K562 (cell line): ENCODE measurements at regions not wholly inside any gene's neighbourhood (a gene's known extent, or its start where the extent isn't known, plus 50 kb on each side); places are given as distances from the start of the nearest gene placed in this dataset.

Experiments used
- ATAC-seq: fragments of 200-7000 bp; cut with Tn5 transposase; 3 replicates; pipeline ENCODE4 v1.9.1; 2020; ENCODE audit warnings: moderate library complexity
- BruUV-seq: library from RNA; stranded (reverse); fragments of 400-500 nt; replicated peaks from 2 replicates; lab custom pipeline; 2021; lab: Mats Ljungman, UMichigan
- CTCF ChIA-PET: fragments of 300-600 bp; formaldehyde crosslinking; extraction: SDS; loops from one replicate; lab custom pipeline; 2021; ENCODE audit warnings: low intra/inter-chr PET ratio; lab: Yijun Ruan, JAX
- POLR2A ChIA-PET: fragments of 300-600, 350-650 bp; sonication (Branson Sonifier 250); formaldehyde crosslinking; extraction: SDS; loops from one replicate; lab custom pipeline; 2021; ENCODE audit warnings: antibody characterized with exemption, inconsistent platforms; lab: Yijun Ruan, JAX
- DNase-seq, 4 experiments: peaks; one replicate each; pipeline versions ENCODE4 v3.0.0 to v3.0.0-alpha.2; 2011 to 2018; ENCODE audit warnings: low spot score in 3 of 4, mixed read lengths in 3 of 4; ENCODE audit errors: extremely low read depth in 1 of 4
- FAIRE-seq: peaks from 2 replicates; lab custom pipeline; 2011; peaks lifted over from hg19 to GRCh38; lab: Jason Lieb, UNC
- H2AFZ ChIP-seq: 2 replicates; pipeline ENCODE4 v1.6.0; 2011; ENCODE audit warnings: low read depth, low read length, control low read depth, inconsistent platforms
- H3K27ac ChIP-seq: fragments of 200-600 bp; 3 replicates; pipeline ENCODE4 v1.8.0; 2011; ENCODE audit warnings: low read depth, mild to moderate bottlenecking, control low read depth, inconsistent platforms, low read length, moderate library complexity, mixed read lengths; ENCODE audit errors: extremely low read depth
- H3K27me3 ChIP-seq, 2 experiments: fragments of 300-600 bp in 1 of 2; 2 replicates in 1 of 2; 3 replicates in 1 of 2; pipeline versions ENCODE4 v1.6.0 to v1.8.0; 2011; ENCODE audit warnings: inconsistent platforms in 2 of 2, low read length in 2 of 2, mild to moderate bottlenecking in 1 of 2, mixed read lengths in 1 of 2, moderate library complexity in 1 of 2; ENCODE audit not compliant: control insufficient read depth in 2 of 2, insufficient read depth in 2 of 2
- H3K36me3 ChIP-seq: fragments of 300-600 bp; 3 replicates; pipeline ENCODE4 v1.8.0; 2011; ENCODE audit warnings: mild to moderate bottlenecking, low read length, inconsistent platforms; ENCODE audit not compliant: control insufficient read depth, insufficient read depth
- H3K4me1 ChIP-seq, 2 experiments: fragments of 200-600 bp in 1 of 2; replicated peaks in 1 of 2; 2 replicates in 1 of 2; 3 replicates in 1 of 2; pipeline versions ENCODE4 v1.5.1 to v1.8.0; 2011; ENCODE audit warnings: inconsistent platforms in 2 of 2, low read length in 2 of 2, mild to moderate bottlenecking in 1 of 2, mixed read lengths in 1 of 2, moderate library complexity in 1 of 2; ENCODE audit not compliant: control insufficient read depth in 2 of 2, insufficient read depth in 2 of 2
- H3K4me2 ChIP-seq: 2 replicates; pipeline ENCODE4 v1.6.1; 2011; ENCODE audit warnings: low read length, control low read depth, inconsistent platforms, mixed read lengths; ENCODE audit not compliant: insufficient read depth
- H3K4me3 ChIP-seq: fragments of 200-600 bp; sonication (generic), shearing (Covaris generic); 2 replicates; pipeline ENCODE4 v1.5.1; 2016; ENCODE audit warnings: control low read depth, inconsistent platforms
- H3K79me2 ChIP-seq: fragments of 200-600 bp; 3 replicates; pipeline ENCODE4 v1.8.0; 2011; ENCODE audit warnings: low read length, inconsistent platforms; ENCODE audit not compliant: control insufficient read depth, insufficient read depth
- H3K9ac ChIP-seq, 2 experiments: 2 replicates each; pipeline versions ENCODE4 v1.6.0 to v1.6.1; 2011; ENCODE audit warnings: low read depth in 2 of 2, low read length in 2 of 2, control low read depth in 1 of 2, inconsistent platforms in 1 of 2, mild to moderate bottlenecking in 1 of 2, mixed read lengths in 1 of 2; ENCODE audit not compliant: insufficient read depth in 1 of 2
- H3K9me1 ChIP-seq: one replicate; pipeline ENCODE4 v1.6.0; 2011; ENCODE audit warnings: inconsistent platforms, mild to moderate bottlenecking, low read length, moderate library complexity; ENCODE audit not compliant: control insufficient read depth, insufficient read depth
- H3K9me3 ChIP-seq: replicated peaks from 2 replicates; pipeline ENCODE4 v1.5.1; 2011; ENCODE audit warnings: low read depth, low read length, inconsistent platforms; ENCODE audit not compliant: control insufficient read depth, insufficient read depth
- H4K20me1 ChIP-seq: replicated peaks from 2 replicates; pipeline ENCODE4 v1.6.1; 2011; ENCODE audit warnings: low read length, inconsistent platforms, mixed read lengths; ENCODE audit not compliant: control insufficient read depth, insufficient read depth
- ATF7 ChIP-seq: fragments of 450-650 bp; IDR thresholded peaks from 2 replicates; pipeline ENCODE4 v1.7.1; 2014; ENCODE audit warnings: mild to moderate bottlenecking, moderate library complexity
- EP300 ChIP-seq: IDR thresholded peaks from 2 replicates; pipeline ENCODE4 v1.6.1; 2012; ENCODE audit warnings: low read length, improper control_type of control experiment
- JUNB ChIP-seq: fragments of 450-650 bp; formaldehyde crosslinking; conservative IDR thresholded peaks from 2 replicates; pipeline ENCODE4 v1.4.0; 2020; ENCODE audit warnings: mild to moderate bottlenecking
- KDM5B ChIP-seq: fragments of 200-600 bp; sonication (generic); IDR thresholded peaks from 2 replicates; pipeline ENCODE4 v1.6.1; 2012; ENCODE audit warnings: low read depth, mild to moderate bottlenecking, moderate library complexity, low read length, control low read depth, inconsistent platforms; ENCODE audit not compliant: insufficient replicate concordance
- KLF16 ChIP-seq: IDR thresholded peaks from 2 replicates; pipeline ENCODE4 v1.6.1; 2016; ENCODE audit warnings: antibody characterized with exemption
- MTA1 ChIP-seq: fragments of 450-650 bp; IDR thresholded peaks from 2 replicates; pipeline ENCODE4 v1.6.1; 2017; ENCODE audit warnings: borderline replicate concordance
- YY1 ChIP-seq, 3 experiments: IDR thresholded peaks; 2 replicates each; pipeline ENCODE4 v1.6.1; 2011; ENCODE audit warnings: low read length in 2 of 3, mild to moderate bottlenecking in 2 of 3, moderate library complexity in 2 of 3, borderline replicate concordance in 1 of 3, control low read depth in 1 of 3, low read depth in 1 of 3; ENCODE audit not compliant: insufficient read depth in 3 of 3, insufficient replicate concordance in 2 of 3, control insufficient read depth in 1 of 3, insufficient read length in 1 of 3; ENCODE audit errors: extremely low read depth in 1 of 3
- ZNF174 ChIP-seq: fragments of 250-450 bp; sonication (Bioruptor Pico); IDR thresholded peaks from 2 replicates; pipeline ENCODE4 v1.4.0; 2020; ENCODE audit warnings: mild to moderate bottlenecking
- ZNF239 ChIP-seq: fragments of 250-450 bp; sonication (Bioruptor Pico); IDR thresholded peaks from 2 replicates; pipeline ENCODE4 v1.4.0; 2020; ENCODE audit warnings: mild to moderate bottlenecking
- ZNF263 ChIP-seq: sonication (generic); formaldehyde crosslinking; IDR thresholded peaks from 2 replicates; pipeline ENCODE4 v1.8.0; 2022; ENCODE audit warnings: mild to moderate bottlenecking, missing genetic modification reagents, borderline replicate concordance
- ZNF644 ChIP-seq: fragments of 200-800 bp; sonication (Bioruptor generic); IDR thresholded peaks from 2 replicates; pipeline ENCODE4 v1.6.1; 2016; ENCODE audit warnings: low read depth, missing genetic modification characterization, missing compliant biosample characterization
- ZNF696 ChIP-seq: fragments of 250-450 bp; sonication (Bioruptor Pico); conservative IDR thresholded peaks from 2 replicates; pipeline ENCODE4 v1.4.0; 2020; ENCODE audit warnings: mild to moderate bottlenecking, moderate library complexity
- WGBS: fragments of 100-300 bp; shearing (Covaris generic); methylation state at CpG from one replicate; pipeline ENCODE4 v1.1.6; 2016; ENCODE audit warnings: low coverage, mixed read lengths; ENCODE audit not compliant: insufficient coverage; ENCODE audit errors: missing lambda C conversion rate; 5-methylcytosine and 5-hydroxymethylcytosine counted together
- in situ Hi-C: fragments of 300-500 bp; cut with MboI; formaldehyde crosslinking; loops from 4 replicates; pipeline ENCODE4 v1.15.0; 2018; ENCODE audit warnings: inconsistent platforms, mixed read lengths
- intact Hi-C: fragments of 100-400 bp; cut with micrococcal nuclease; formaldehyde crosslinking; loops from 2 replicates; pipeline ENCODE4 v1.14.2; 2022
- TF ChIP-seq, protein P1 (sequence below): fragments of 150-350 bp; conservative IDR thresholded peaks from 2 replicates; pipeline ENCODE4 v1.6.1; 2014; ENCODE audit warnings: low read length
- TF ChIP-seq, protein P2 (sequence below): fragments of 450-650 bp; IDR thresholded peaks from 2 replicates; pipeline ENCODE4 v1.7.0; 2016; ENCODE audit warnings: borderline replicate concordance
- TF ChIP-seq, protein P3 (sequence below): fragments of 250-450 bp; sonication (Bioruptor Pico); IDR thresholded peaks from 2 replicates; pipeline ENCODE4 v1.8.0; 2021; ENCODE audit warnings: moderate library complexity, mild to moderate bottlenecking, inconsistent platforms
- TF ChIP-seq, protein P4 (sequence below): fragments of 450-650 bp; IDR thresholded peaks from 2 replicates; pipeline ENCODE4 v1.6.1; 2014; ENCODE audit warnings: low read depth, mild to moderate bottlenecking, moderate library complexity, borderline replicate concordance
- TF ChIP-seq, protein P5 (sequence below): fragments of 250-450 bp; sonication (Bioruptor Pico); IDR thresholded peaks from 2 replicates; pipeline ENCODE4 v1.9.0; 2021; ENCODE audit warnings: mild to moderate bottlenecking

DNA sequence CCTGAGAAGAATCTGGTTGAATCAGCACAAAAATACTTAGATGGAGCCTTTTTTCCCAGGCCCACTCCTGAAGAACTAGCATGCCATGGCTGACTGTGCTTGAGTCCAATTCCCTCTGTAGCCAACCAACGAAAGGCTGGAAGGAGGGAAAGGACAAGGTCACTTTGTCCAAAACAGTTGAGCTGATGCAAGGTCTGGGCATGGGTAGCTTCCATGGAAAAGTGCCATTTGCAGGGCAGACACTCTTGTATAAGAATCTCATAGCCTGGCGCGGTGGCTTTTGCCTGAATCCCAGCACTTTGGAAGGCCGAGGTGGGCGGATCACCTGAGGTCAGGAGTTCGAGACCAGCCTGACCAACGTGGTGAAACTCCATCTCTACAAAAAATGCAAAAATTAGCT, 125.0 kb upstream of the LGSN start:
- Histone ChIP-seq H4K20me1 (no peaks in the 10 kb centered on the region), H2AFZ (no peak overlapping the region), H3K79me2 (no peaks in the 10 kb centered on the region), H3K9me3 (0 out of 2 replicates have a peak, but pooled peaks cover 3% of the 10 kb centered on the region), H3K36me3 (no peaks in the 10 kb centered on the region), H3K27ac (no peak overlapping the region), H3K4me2 (no peak overlapping the region), H3K9me1 (no peaks in the 10 kb centered on the region)
- DNase-seq: no peak
- under 1% methylated on average over 7 of the region's 7 CpGs for WGBS
- TF ChIP-seq KDM5B: no peak
- TF ChIP-seq JUNB (CRISPR knock-in tag): no peak
- no peak for TF ChIP-seq ATF7
- TF ChIP-seq MTA1: no peak
- no peak for TF ChIP-seq ZNF239 (CRISPR knock-in tag)
- TF ChIP-seq, protein P1, sequence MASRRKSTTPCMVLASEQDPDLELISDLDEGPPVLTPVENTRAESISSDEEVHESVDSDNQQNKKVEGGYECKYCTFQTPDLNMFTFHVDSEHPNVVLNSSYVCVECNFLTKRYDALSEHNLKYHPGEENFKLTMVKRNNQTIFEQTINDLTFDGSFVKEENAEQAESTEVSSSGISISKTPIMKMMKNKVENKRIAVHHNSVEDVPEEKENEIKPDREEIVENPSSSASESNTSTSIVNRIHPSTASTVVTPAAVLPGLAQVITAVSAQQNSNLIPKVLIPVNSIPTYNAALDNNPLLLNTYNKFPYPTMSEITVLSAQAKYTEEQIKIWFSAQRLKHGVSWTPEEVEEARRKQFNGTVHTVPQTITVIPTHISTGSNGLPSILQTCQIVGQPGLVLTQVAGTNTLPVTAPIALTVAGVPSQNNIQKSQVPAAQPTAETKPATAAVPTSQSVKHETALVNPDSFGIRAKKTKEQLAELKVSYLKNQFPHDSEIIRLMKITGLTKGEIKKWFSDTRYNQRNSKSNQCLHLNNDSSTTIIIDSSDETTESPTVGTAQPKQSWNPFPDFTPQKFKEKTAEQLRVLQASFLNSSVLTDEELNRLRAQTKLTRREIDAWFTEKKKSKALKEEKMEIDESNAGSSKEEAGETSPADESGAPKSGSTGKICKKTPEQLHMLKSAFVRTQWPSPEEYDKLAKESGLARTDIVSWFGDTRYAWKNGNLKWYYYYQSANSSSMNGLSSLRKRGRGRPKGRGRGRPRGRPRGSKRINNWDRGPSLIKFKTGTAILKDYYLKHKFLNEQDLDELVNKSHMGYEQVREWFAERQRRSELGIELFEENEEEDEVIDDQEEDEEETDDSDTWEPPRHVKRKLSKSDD: no peak
- TF ChIP-seq, protein P2, sequence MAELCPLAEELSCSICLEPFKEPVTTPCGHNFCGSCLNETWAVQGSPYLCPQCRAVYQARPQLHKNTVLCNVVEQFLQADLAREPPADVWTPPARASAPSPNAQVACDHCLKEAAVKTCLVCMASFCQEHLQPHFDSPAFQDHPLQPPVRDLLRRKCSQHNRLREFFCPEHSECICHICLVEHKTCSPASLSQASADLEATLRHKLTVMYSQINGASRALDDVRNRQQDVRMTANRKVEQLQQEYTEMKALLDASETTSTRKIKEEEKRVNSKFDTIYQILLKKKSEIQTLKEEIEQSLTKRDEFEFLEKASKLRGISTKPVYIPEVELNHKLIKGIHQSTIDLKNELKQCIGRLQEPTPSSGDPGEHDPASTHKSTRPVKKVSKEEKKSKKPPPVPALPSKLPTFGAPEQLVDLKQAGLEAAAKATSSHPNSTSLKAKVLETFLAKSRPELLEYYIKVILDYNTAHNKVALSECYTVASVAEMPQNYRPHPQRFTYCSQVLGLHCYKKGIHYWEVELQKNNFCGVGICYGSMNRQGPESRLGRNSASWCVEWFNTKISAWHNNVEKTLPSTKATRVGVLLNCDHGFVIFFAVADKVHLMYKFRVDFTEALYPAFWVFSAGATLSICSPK: no peak
- TF ChIP-seq ZNF696 (CRISPR knock-in tag): no peak
- TF ChIP-seq ZNF174 (CRISPR knock-in tag): no peak
- TF ChIP-seq ZNF263 (CRISPR knock-in tag): no peak
- TF ChIP-seq, protein P3, sequence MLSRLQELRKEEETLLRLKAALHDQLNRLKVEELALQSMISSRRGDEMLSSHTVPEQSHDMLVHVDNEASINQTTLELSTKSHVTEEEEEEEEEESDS (CRISPR knock-in tag): no peak
- TF ChIP-seq ZNF644 (tag): no peak
- TF ChIP-seq EP300: no peak
- TF ChIP-seq, protein P4, sequence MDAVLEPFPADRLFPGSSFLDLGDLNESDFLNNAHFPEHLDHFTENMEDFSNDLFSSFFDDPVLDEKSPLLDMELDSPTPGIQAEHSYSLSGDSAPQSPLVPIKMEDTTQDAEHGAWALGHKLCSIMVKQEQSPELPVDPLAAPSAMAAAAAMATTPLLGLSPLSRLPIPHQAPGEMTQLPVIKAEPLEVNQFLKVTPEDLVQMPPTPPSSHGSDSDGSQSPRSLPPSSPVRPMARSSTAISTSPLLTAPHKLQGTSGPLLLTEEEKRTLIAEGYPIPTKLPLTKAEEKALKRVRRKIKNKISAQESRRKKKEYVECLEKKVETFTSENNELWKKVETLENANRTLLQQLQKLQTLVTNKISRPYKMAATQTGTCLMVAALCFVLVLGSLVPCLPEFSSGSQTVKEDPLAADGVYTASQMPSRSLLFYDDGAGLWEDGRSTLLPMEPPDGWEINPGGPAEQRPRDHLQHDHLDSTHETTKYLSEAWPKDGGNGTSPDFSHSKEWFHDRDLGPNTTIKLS: no peak
- no peak for TF ChIP-seq KLF16
- TF ChIP-seq, protein P5, sequence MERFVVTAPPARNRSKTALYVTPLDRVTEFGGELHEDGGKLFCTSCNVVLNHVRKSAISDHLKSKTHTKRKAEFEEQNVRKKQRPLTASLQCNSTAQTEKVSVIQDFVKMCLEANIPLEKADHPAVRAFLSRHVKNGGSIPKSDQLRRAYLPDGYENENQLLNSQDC (CRISPR knock-in tag): no peak
- TF ChIP-seq YY1 (IDR thresholded peaks at IDR 0.05; ENCODE audit: borderline replicate concordance in 1 of 3, control insufficient read depth in 1 of 3, extremely low read depth in 1 of 3, insufficient read depth in 3 of 3, insufficient read length in 1 of 3, insufficient replicate concordance in 2 of 3, low read depth in 1 of 3, low read length in 2 of 3): no peak
- TF ChIP-seq, all 486 proteins: peak for 0
- no peak for ATAC-seq
- Histone ChIP-seq H3K27me3 (no peaks in the 10 kb centered on the region), H3K4me1 (no peaks in the 10 kb centered on the region; a peak in 1 of 5 replicates), H3K4me3 (no peak overlapping the region), H3K9ac (no peak overlapping the region)
- ChIA-PET POLR2A (interaction anchor here (0.6 kb wide), 1 partner anchor 48 kb away, joined by 3 read pairs; no protein-coding TSS in a partner anchor), CTCF (no interaction called here)
- in situ Hi-C loops (no loop called here), intact Hi-C loops (loop anchor here (10.0 kb wide), 1 partner anchor 130 kb away; the partner anchor contains the start of genes LOC128125822 and PTP4A1)
- no TSS peak for BruUV-seq
- FAIRE-seq: no peak
